Activated CD4-positive, alpha-beta T cell treated with anti-CD3 and anti-CD28 coated beads, Interleukin-2, amount 50 U/mL, for 24 hours (primary cell): ENCODE measurements at regions not wholly inside any gene's neighbourhood (a gene's known extent, or its start where the extent isn't known, plus 50 kb on each side); places are given as distances from the start of the nearest gene placed in this dataset.
"Not testable (repeated sequence)": the region's sequence is repeated elsewhere in the genome, so short reads cannot be mapped to it uniquely, and the experiment has no call there.

Experiments
- DNase-seq, 2 donors: peaks; one replicate each; pipeline ENCODE4 v3.0.0-alpha.2; 2020; ENCODE audit warnings: low read depth in 1 of 2, low spot score in 1 of 2

GRCh38 chr12:31822761-31823160, 93.9 kb upstream of the AMN1 start:
- DNase-seq = no peak

- no peak for DNase-seq
Observed at GRCh38 chr12:31821484-31821883, 92.7 kb upstream of the AMN1 start.

GRCh38 chr12:31820832-31821231, 92.0 kb upstream of the AMN1 start:
- no peak for DNase-seq

GRCh38 chr12:31819427-31819826, 90.6 kb upstream of the AMN1 start:
- DNase-seq = no peak

- no peak for DNase-seq
Observed at GRCh38 chr12:31818623-31819268, 89.9 kb upstream of the AMN1 start.

GRCh38 chr12:31817120-31817519, 88.3 kb upstream of the AMN1 start:
- DNase-seq = no peak

GRCh38 chr12:31815096-31815495, 86.3 kb upstream of the AMN1 start:
- no peak for DNase-seq

- DNase-seq = no peak
Observed at GRCh38 chr12:31813305-31813704, 84.5 kb upstream of the AMN1 start.

GRCh38 chr12:31807773-31808097, 78.9 kb upstream of the AMN1 start:
- no peak for DNase-seq

GRCh38 chr12:31807081-31807772, 78.4 kb upstream of the AMN1 start:
- DNase-seq = not testable (repeated sequence)

GRCh38 chr12:31805681-31806080, 76.9 kb upstream of the AMN1 start:
- DNase-seq = not testable (repeated sequence)

GRCh38 chr12:31804707-31805106, 75.9 kb upstream of the AMN1 start:
- not testable (repeated sequence) for DNase-seq

- no peak for DNase-seq
Observed at GRCh38 chr12:31804185-31804504, 75.3 kb upstream of the AMN1 start.

GRCh38 chr12:31803306-31804184, 74.7 kb upstream of the AMN1 start:
- DNase-seq = no peak

GRCh38 chr12:31801872-31802271, 73.1 kb upstream of the AMN1 start:
- DNase-seq = no peak

- DNase-seq = no peak
Observed at GRCh38 chr12:31797230-31797872, 68.5 kb upstream of the AMN1 start.

GRCh38 chr12:31796270-31796951, 67.6 kb upstream of the AMN1 start:
- no peak for DNase-seq

- no peak for DNase-seq
Observed at GRCh38 chr12:31794745-31795144, 65.9 kb upstream of the AMN1 start.

- not testable (repeated sequence) for DNase-seq
Observed at GRCh38 chr12:31791265-31791664, 62.4 kb upstream of the AMN1 start.

- DNase-seq = no peak
Observed at GRCh38 chr12:31790759-31791158, 61.9 kb upstream of the AMN1 start.

GRCh38 chr12:31785318-31785717, 56.5 kb upstream of the AMN1 start:
- no peak for DNase-seq
